WTC11 (cell line): ENCODE measurements at regions not wholly inside any gene's neighbourhood (a gene's known extent, or its start where the extent isn't known, plus 50 kb on each side); places are given as distances from the start of the nearest gene placed in this dataset.

ENCODE experiments used
- CREM ChIP-seq: sonication (generic); formaldehyde crosslinking; IDR thresholded peaks from 2 replicates; pipeline ENCODE4 v1.8.1; 2022; ENCODE audit warnings: mild to moderate bottlenecking, missing genetic modification reagents, moderate library complexity
- CTCF ChIP-seq: fragments of 200-600 bp; IDR thresholded peaks from 2 replicates; pipeline ENCODE4 v1.8.0; 2022; ENCODE audit warnings: antibody characterized with exemption
- ERG ChIP-seq: fragments of 250-450 bp; sonication (Bioruptor Pico); IDR thresholded peaks from 2 replicates; pipeline ENCODE4 v1.8.0; 2021; ENCODE audit warnings: mild to moderate bottlenecking
- ETV6 ChIP-seq: sonication (generic); formaldehyde crosslinking; IDR thresholded peaks from 2 replicates; pipeline ENCODE4 v1.8.1; 2022; ENCODE audit warnings: mild to moderate bottlenecking, missing genetic modification reagents
- FOXP1 ChIP-seq: sonication (generic); formaldehyde crosslinking; IDR thresholded peaks from 2 replicates; pipeline ENCODE4 v1.8.0; 2022; ENCODE audit warnings: missing genetic modification reagents, mild to moderate bottlenecking, moderate library complexity, borderline replicate concordance
- JUN ChIP-seq: sonication (generic); formaldehyde crosslinking; IDR thresholded peaks from 2 replicates; pipeline ENCODE4 v1.8.0; 2023; ENCODE audit warnings: mild to moderate bottlenecking, missing genetic modification reagents
- MAX ChIP-seq: sonication (generic); formaldehyde crosslinking; IDR thresholded peaks from 2 replicates; pipeline ENCODE4 v1.8.0; 2022; ENCODE audit warnings: mild to moderate bottlenecking, missing genetic modification reagents
- NR2C2 ChIP-seq: sonication (generic); formaldehyde crosslinking; IDR thresholded peaks from 2 replicates; pipeline ENCODE4 v1.8.0; 2022; ENCODE audit warnings: mild to moderate bottlenecking, missing genetic modification reagents
- PRRX2 ChIP-seq: fragments of 250-450 bp; sonication (Bioruptor Pico); IDR thresholded peaks from 2 replicates; pipeline ENCODE4 v1.8.0; 2021; ENCODE audit warnings: mild to moderate bottlenecking
- ZNF219 ChIP-seq: sonication (generic); formaldehyde crosslinking; IDR thresholded peaks from 2 replicates; pipeline ENCODE4 v1.8.0; 2023; ENCODE audit warnings: missing genetic modification reagents, mild to moderate bottlenecking, borderline replicate concordance
- TF ChIP-seq, protein P1 (sequence below): sonication (generic); formaldehyde crosslinking; IDR thresholded peaks from 2 replicates; pipeline ENCODE4 v1.8.0; 2022; ENCODE audit warnings: mild to moderate bottlenecking, missing genetic modification reagents
- TF ChIP-seq, protein P2 (sequence below): fragments of 250-450 bp; sonication (Bioruptor Pico); IDR thresholded peaks from 2 replicates; pipeline ENCODE4 v1.9.0; 2021; ENCODE audit warnings: mild to moderate bottlenecking
- TF ChIP-seq, protein P3 (sequence below): sonication (generic); formaldehyde crosslinking; IDR thresholded peaks from 2 replicates; pipeline ENCODE4 v1.8.1; 2022; ENCODE audit warnings: low read depth, mild to moderate bottlenecking, moderate library complexity, missing genetic modification reagents, borderline replicate concordance
- TF ChIP-seq, protein P4 (sequence below): sonication (generic); formaldehyde crosslinking; IDR thresholded peaks from 2 replicates; pipeline ENCODE4 v1.8.1; 2023; ENCODE audit warnings: mild to moderate bottlenecking, missing genetic modification reagents

- no peak for TF ChIP-seq CTCF
- no peak for TF ChIP-seq MAX (CRISPR knock-in tag)
- TF ChIP-seq CREM: no peak
- TF ChIP-seq, protein P1, sequence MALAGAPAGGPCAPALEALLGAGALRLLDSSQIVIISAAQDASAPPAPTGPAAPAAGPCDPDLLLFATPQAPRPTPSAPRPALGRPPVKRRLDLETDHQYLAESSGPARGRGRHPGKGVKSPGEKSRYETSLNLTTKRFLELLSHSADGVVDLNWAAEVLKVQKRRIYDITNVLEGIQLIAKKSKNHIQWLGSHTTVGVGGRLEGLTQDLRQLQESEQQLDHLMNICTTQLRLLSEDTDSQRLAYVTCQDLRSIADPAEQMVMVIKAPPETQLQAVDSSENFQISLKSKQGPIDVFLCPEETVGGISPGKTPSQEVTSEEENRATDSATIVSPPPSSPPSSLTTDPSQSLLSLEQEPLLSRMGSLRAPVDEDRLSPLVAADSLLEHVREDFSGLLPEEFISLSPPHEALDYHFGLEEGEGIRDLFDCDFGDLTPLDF: no peak
- TF ChIP-seq ETV6 (CRISPR knock-in tag): no peak
- no peak for TF ChIP-seq PRRX2
- TF ChIP-seq, protein P2, sequence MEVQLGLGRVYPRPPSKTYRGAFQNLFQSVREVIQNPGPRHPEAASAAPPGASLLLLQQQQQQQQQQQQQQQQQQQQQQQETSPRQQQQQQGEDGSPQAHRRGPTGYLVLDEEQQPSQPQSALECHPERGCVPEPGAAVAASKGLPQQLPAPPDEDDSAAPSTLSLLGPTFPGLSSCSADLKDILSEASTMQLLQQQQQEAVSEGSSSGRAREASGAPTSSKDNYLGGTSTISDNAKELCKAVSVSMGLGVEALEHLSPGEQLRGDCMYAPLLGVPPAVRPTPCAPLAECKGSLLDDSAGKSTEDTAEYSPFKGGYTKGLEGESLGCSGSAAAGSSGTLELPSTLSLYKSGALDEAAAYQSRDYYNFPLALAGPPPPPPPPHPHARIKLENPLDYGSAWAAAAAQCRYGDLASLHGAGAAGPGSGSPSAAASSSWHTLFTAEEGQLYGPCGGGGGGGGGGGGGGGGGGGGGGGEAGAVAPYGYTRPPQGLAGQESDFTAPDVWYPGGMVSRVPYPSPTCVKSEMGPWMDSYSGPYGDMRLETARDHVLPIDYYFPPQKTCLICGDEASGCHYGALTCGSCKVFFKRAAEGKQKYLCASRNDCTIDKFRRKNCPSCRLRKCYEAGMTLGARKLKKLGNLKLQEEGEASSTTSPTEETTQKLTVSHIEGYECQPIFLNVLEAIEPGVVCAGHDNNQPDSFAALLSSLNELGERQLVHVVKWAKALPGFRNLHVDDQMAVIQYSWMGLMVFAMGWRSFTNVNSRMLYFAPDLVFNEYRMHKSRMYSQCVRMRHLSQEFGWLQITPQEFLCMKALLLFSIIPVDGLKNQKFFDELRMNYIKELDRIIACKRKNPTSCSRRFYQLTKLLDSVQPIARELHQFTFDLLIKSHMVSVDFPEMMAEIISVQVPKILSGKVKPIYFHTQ (CRISPR knock-in tag): no peak
- TF ChIP-seq ZNF219 (CRISPR knock-in tag): no peak
- TF ChIP-seq FOXP1 (CRISPR knock-in tag): no peak
- TF ChIP-seq NR2C2 (CRISPR knock-in tag): no peak
- TF ChIP-seq, protein P3, sequence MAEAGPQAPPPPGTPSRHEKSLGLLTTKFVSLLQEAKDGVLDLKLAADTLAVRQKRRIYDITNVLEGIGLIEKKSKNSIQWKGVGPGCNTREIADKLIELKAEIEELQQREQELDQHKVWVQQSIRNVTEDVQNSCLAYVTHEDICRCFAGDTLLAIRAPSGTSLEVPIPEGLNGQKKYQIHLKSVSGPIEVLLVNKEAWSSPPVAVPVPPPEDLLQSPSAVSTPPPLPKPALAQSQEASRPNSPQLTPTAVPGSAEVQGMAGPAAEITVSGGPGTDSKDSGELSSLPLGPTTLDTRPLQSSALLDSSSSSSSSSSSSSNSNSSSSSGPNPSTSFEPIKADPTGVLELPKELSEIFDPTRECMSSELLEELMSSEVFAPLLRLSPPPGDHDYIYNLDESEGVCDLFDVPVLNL (CRISPR knock-in tag): no peak
- TF ChIP-seq ERG (CRISPR knock-in tag): no peak
- TF ChIP-seq, protein P4, sequence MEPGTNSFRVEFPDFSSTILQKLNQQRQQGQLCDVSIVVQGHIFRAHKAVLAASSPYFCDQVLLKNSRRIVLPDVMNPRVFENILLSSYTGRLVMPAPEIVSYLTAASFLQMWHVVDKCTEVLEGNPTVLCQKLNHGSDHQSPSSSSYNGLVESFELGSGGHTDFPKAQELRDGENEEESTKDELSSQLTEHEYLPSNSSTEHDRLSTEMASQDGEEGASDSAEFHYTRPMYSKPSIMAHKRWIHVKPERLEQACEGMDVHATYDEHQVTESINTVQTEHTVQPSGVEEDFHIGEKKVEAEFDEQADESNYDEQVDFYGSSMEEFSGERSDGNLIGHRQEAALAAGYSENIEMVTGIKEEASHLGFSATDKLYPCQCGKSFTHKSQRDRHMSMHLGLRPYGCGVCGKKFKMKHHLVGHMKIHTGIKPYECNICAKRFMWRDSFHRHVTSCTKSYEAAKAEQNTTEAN (CRISPR knock-in tag): no peak
- TF ChIP-seq JUN (CRISPR knock-in tag): no peak
Observed at GRCh38 chr6:140790109-140790508, 1342.6 kb upstream of the GJE1 start.
